ENCODE measurements at regions not wholly inside any gene's neighbourhood (a gene's known extent, or its start where the extent isn't known, plus 50 kb on each side); places are given as distances from the start of the nearest gene placed in this dataset.
"Not testable (repeated sequence)": the region's sequence is repeated elsewhere in the genome, so short reads cannot be mapped to it uniquely, and the experiment has no call there.

DNA sequence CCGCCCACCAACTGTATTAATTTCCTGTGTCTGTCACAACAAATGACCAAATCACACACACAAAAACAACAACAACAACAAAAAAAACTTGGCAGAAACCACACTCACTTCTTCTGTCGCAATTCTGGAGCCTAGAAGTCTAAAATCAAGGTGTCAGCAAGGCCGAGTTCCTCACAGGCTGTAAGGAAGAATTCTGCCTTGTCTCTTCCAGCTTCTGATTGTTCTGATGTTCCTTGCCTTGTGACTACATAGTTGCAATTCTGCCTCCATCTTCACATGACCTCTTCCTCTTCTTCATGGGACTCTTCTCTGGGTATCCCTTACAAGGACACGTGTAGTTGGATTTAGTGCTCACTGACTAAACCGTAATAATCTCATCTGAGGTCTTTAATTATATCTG is 61.4 kb downstream of the IL12A start:
- POLR2A ChIA-PET, result no interaction called here

DNA sequence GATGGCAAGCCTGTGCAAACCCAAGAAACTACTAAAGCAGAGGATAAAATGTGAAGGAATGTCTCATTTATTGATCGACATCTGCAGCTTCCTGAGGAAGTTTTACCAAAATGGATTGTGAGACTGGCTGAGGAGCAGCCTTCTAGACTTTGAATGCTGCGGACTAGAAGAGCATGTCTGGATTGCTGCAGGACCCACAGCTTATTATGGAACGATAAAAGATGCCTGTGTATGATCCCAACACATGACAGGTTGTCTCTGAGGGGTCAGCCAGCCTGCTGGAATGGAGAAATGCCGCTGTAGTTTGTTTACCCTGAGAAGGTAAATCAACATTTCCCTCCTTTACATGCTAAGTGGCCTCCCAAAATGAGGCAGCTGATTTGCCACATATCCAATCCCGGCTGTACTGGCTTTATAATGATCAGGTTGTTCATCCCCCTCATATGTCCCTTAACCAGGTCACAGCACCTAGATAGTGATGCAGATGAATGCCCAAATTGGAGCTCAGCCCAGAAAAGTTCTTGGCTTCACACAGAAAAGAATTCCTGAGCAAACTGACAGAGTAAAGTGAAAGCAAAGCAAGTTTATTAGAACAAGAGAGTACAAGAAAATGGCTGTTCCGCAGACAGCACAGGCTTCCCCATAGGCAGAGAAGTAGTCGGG is 63.9 kb downstream of the IL12A start:
- ChIA-PET CTCF (no interaction called here), POLR2A (no interaction called here)
- TF ChIP-seq, protein P1, sequence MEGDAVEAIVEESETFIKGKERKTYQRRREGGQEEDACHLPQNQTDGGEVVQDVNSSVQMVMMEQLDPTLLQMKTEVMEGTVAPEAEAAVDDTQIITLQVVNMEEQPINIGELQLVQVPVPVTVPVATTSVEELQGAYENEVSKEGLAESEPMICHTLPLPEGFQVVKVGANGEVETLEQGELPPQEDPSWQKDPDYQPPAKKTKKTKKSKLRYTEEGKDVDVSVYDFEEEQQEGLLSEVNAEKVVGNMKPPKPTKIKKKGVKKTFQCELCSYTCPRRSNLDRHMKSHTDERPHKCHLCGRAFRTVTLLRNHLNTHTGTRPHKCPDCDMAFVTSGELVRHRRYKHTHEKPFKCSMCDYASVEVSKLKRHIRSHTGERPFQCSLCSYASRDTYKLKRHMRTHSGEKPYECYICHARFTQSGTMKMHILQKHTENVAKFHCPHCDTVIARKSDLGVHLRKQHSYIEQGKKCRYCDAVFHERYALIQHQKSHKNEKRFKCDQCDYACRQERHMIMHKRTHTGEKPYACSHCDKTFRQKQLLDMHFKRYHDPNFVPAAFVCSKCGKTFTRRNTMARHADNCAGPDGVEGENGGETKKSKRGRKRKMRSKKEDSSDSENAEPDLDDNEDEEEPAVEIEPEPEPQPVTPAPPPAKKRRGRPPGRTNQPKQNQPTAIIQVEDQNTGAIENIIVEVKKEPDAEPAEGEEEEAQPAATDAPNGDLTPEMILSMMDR (IDR thresholded peaks at IDR 0.05; ENCODE audit: insufficient read depth in 1 of 2, low read depth in 1 of 2, low read length in 1 of 2, severe bottlenecking in 1 of 2, unreplicated experiment in 1 of 2), result no peak
- Histone ChIP-seq H3K9me3 (no peaks in the 10 kb centered on the region), H3K4me1 (no peaks in the 10 kb centered on the region), H3K36me3 (ENCODE audit: control insufficient read depth, insufficient read depth, low read length) (no peaks in the 10 kb centered on the region), H3K27me3 (replicated peaks; ENCODE audit: control insufficient read depth, insufficient read depth, low read length) (no peaks in the 10 kb centered on the region), H3K4me3 (ENCODE audit: low read depth, low read length) (no peak overlapping the region)
- BruUV-seq (replicated peaks), result no TSS peak
- DNase-seq, result no peak
- Mint-ChIP-seq H3K27ac (ENCODE audit: unreplicated experiment) (no peak overlapping the region), H3K36me3 (ENCODE audit: insufficient read depth, unreplicated experiment) (no peaks in the 10 kb centered on the region), H3K4me1 (ENCODE audit: low read depth, unreplicated experiment) (no peaks in the 10 kb centered on the region), H3K9me3 (ENCODE audit: unreplicated experiment) (no peaks in the 10 kb centered on the region), H3K4me3 (ENCODE audit: unreplicated experiment) (no peak overlapping the region), H3K27me3 (ENCODE audit: insufficient read depth, unreplicated experiment) (no peaks in the 10 kb centered on the region)
- intact Hi-C loops (cut with micrococcal nuclease; ENCODE audit: unreplicated experiment), result no loop called here

More for the DNA sequence above, 61.4 kb downstream of the IL12A start:
- Mint-ChIP-seq H3K9me3 (ENCODE audit: unreplicated experiment) (no peaks in the 10 kb centered on the region), H3K4me3 (ENCODE audit: unreplicated experiment) (no peak overlapping the region), H3K27ac (ENCODE audit: unreplicated experiment) (no peak overlapping the region), H3K36me3 (ENCODE audit: insufficient read depth, unreplicated experiment) (no peaks in the 10 kb centered on the region), H3K27me3 (ENCODE audit: insufficient read depth, unreplicated experiment) (no peaks in the 10 kb centered on the region), H3K4me1 (ENCODE audit: low read depth, unreplicated experiment) (no peaks in the 10 kb centered on the region)
- intact Hi-C loops (cut with micrococcal nuclease; ENCODE audit: unreplicated experiment), result no loop called here
- Histone ChIP-seq H3K36me3 (ENCODE audit: control insufficient read depth, insufficient read depth, low read length) (no peaks in the 10 kb centered on the region), H3K27me3 (replicated peaks; ENCODE audit: control insufficient read depth, insufficient read depth, low read length) (no peaks in the 10 kb centered on the region), H3K4me3 (ENCODE audit: low read depth, low read length) (no peak overlapping the region), H3K4me1 (no peaks in the 10 kb centered on the region), H3K9me3 (no peaks in the 10 kb centered on the region)
- BruUV-seq (replicated peaks), result no TSS peak
- CTCF ChIA-PET, result no interaction called here
- TF ChIP-seq, protein P1 (IDR thresholded peaks at IDR 0.05; ENCODE audit: insufficient read depth in 1 of 2, low read depth in 1 of 2, low read length in 1 of 2, severe bottlenecking in 1 of 2, unreplicated experiment in 1 of 2), result no peak
- no peak for DNase-seq

DNA sequence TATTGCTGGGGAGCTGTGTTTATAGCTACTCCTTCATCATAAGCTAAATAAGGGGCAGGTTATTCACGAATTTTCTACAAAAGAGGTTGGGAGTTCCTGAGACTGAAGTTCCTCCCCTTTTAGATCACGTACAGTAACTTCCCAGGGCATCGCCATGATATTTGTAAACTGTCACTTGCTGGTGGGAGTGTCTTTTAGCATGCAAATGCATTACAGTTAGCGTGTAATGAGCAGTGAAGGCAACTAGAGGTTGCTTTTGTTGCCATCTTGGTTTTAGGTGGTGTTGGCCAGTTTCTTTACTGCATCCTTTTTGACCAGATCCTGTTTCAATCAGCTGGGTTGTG is 64.4 kb downstream of the IL12A start:
- no peaks in the 10 kb centered on the region for H3K36me3 ChIP-seq (ENCODE audit: control insufficient read depth, insufficient read depth, low read length)
- no peaks in the 10 kb centered on the region for H3K27me3 Mint-ChIP-seq (ENCODE audit: insufficient read depth, unreplicated experiment)
- no peak for DNase-seq
- H3K4me1 ChIP-seq, result no peaks in the 10 kb centered on the region
- H3K9me3 Mint-ChIP-seq (ENCODE audit: unreplicated experiment), result no peaks in the 10 kb centered on the region
- H3K36me3 Mint-ChIP-seq (ENCODE audit: insufficient read depth, unreplicated experiment), result no peaks in the 10 kb centered on the region
- H3K9me3 ChIP-seq, result no peaks in the 10 kb centered on the region
- H3K4me3 Mint-ChIP-seq (ENCODE audit: unreplicated experiment), result no peak overlapping the region
- no peak overlapping the region for H3K27ac Mint-ChIP-seq (ENCODE audit: unreplicated experiment)
- no peak overlapping the region for H3K4me3 ChIP-seq (ENCODE audit: low read depth, low read length)
- intact Hi-C loops (cut with micrococcal nuclease; ENCODE audit: unreplicated experiment), result no loop called here
- H3K27me3 ChIP-seq (replicated peaks; ENCODE audit: control insufficient read depth, insufficient read depth, low read length), result no peaks in the 10 kb centered on the region
- ChIA-PET POLR2A (no interaction called here), CTCF (no interaction called here)
- no peaks in the 10 kb centered on the region for H3K4me1 Mint-ChIP-seq (ENCODE audit: low read depth, unreplicated experiment)
- TF ChIP-seq, protein P1 (IDR thresholded peaks at IDR 0.05; ENCODE audit: insufficient read depth in 1 of 2, low read depth in 1 of 2, low read length in 1 of 2, severe bottlenecking in 1 of 2, unreplicated experiment in 1 of 2), result no peak
- no TSS peak for BruUV-seq (replicated peaks)

DNA sequence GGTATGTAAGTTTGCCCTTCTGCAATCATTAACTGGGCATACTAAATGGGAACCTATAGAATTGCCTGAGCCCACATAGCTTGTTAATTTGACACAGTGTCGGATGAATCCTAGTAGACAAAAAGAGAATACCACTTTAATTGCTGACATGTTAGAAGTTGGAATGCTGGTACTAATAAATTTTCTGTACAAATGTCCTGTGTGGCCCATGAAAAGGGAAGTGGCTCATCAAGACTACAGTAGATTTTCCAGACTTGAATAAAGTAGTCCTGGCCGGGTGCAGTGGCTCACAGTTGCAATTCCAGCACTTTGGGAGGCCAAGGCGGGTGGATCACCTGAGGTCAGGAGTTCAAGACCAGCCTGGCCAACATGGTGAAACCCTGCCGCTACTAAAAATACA is 66.2 kb downstream of the IL12A start:
- POLR2A ChIA-PET; H3K4me1 ChIP-seq; H3K4me1 Mint-ChIP-seq (ENCODE audit: low read depth, unreplicated experiment); H3K27ac Mint-ChIP-seq (ENCODE audit: unreplicated experiment); DNase-seq; H3K36me3 ChIP-seq (ENCODE audit: control insufficient read depth, insufficient read depth, low read length); CTCF ChIA-PET; H3K9me3 ChIP-seq; H3K27me3 Mint-ChIP-seq (ENCODE audit: insufficient read depth, unreplicated experiment); H3K36me3 Mint-ChIP-seq (ENCODE audit: insufficient read depth, unreplicated experiment); H3K4me3 Mint-ChIP-seq (ENCODE audit: unreplicated experiment); intact Hi-C loops (cut with micrococcal nuclease; ENCODE audit: unreplicated experiment); H3K4me3 ChIP-seq (ENCODE audit: low read depth, low read length); H3K27me3 ChIP-seq (replicated peaks; ENCODE audit: control insufficient read depth, insufficient read depth, low read length); H3K9me3 Mint-ChIP-seq (ENCODE audit: unreplicated experiment); BruUV-seq (replicated peaks): not testable (repeated sequence)
